GM18508 (cell line): ENCODE measurements at regions not wholly inside any gene's neighbourhood (a gene's known extent, or its start where the extent isn't known, plus 50 kb on each side); places are given as distances from the start of the nearest gene placed in this dataset.

Source experiments
- ATAC-seq: cut with Tn5 transposase; IDR thresholded peaks from one replicate; pipeline ENCODE4 v1.9.1; 2021; ENCODE audit warnings: moderate number of reproducible peaks; ENCODE audit not compliant: insufficient read depth, unreplicated experiment

DNA sequence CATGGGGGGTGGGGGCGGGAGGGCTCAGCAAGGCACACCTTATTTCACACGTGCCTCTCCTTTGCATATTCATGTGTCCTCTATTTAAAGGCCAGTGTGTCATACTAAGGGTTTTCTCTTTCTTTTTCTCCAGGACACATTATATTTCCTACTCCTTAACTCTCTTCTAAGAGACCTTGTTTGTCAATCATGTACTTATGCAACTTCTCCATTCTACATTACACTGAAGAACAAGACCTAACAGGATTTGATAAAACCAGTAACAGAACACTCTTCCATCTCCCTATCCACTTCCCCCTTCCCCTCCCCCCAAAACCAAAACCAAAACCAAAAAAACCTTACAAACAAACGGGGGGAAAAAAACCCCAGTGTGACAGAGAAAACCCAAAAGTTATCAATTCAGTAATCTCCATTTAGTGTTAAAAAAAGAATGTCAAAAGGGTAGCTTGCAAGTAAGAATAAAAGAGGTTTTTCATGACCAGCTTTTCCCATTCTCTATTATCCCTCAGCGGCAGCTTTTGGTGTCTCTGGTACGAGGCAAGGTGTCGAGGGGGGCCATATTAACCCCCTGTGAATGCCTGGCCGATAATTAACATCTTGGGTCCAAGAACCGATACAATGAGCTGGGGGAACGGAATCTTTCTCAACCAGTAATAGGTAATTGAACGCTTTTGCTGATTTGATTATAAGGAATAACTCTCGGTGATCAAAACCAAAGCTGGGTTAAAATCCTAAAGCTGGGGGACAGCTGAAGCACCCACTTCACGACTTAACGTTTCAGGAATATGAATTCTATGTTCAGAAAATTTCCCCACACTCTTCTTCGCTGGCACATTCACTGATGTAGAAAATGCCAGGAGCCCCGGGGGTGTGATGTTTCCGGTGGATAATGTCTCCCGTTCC is 191.0 kb upstream of the TCF4 start:
- no peak for ATAC-seq

DNA sequence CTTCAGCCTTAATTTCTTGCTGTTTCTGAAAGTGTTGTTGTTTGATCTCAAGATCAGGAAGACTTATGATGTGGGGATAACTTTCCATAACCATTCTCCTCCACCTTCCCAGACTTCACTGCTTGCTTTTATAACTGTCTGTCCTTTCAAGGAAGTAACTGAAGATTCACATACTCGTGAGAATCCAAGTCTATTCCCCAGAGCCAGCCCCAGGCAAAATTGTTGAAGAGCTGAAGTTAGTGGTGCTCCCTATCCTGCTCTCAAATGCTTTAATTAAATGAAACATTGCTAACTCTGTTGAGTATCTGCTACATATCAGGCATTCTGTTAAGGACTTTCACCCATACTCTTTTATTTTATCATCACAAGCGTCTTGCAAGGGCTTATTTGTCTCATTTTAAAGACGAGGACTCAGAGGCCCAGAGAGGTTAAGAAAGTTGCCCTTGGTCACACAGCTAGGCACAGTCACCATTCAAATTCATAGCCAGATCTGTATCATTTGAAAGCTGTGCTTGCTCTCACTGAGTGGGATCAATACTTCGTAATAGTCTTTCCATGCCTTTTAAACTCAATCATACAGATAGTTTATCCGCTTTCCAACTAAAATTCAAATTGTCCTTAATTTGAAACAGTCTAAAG is 189.8 kb upstream of the TCF4 start:
- no peak for ATAC-seq

- no peak for ATAC-seq
Observed at GRCh38 chr18:55775972-55776371, 188.0 kb upstream of the TCF4 start.

DNA sequence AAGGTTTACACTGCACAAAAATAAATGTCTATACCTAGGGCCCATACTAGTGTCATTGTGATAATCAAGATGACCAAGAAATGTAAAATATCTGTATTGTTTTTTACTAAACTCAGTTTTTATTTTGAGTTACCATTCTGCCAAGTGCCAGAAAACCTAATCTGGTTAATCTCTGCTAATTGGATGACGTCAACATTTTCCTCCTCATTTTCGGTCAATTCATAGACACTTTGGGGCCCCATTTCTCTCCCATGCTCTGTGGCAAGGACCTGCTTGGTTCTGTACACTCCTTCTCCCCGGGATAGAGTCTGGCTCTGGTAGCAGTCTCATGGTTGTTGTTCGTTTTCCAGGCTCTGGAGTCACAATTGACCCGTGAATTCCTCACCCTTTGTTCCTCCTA is 186.5 kb upstream of the TCF4 start:
- no peak for ATAC-seq

DNA sequence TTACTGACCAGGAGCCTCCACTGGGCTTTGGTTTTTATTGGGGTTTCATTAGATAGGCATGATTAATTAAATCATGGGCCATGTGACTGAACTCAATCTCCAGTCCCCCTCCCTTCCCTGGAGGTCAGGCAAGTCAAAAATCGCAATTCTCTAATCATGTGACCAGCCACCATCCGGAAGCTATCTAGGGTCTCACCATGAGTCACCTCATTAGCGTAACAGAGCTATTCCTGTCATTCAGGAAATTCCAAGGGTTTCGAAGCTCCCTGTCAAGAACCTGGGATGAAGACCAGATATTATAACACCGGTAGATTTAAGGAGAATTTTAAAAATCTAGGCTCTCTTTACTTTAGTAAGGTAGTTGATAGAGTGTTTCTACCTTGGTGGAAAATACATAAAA is 180.3 kb upstream of the TCF4 start:
- no peak for ATAC-seq

DNA sequence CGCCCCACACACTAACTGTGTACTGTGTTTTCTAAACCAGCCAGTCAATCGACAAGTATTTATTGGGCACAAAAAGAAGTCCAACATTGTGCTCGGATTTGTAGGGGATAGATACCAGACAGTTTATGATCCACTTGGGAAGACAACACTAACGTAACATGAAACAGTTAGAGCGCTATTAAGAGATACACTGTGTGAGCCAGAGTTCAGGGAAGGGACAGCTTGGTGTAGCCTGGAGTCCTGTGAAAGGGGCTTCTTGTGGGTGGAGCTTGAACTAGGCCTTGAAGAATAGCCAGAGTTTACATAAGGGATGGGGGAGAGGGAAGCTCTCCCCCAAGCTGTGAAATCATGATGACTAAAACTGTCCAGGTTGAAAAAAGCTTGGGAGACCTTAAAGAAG is 176.4 kb upstream of the TCF4 start:
- ATAC-seq, result no peak

- ATAC-seq, result no peak
Observed at GRCh38 chr18:55763805-55764204, 175.8 kb upstream of the TCF4 start.

GRCh38 chr18:55763298-55763697 is 175.3 kb upstream of the TCF4 start:
- ATAC-seq, result no peak

- ATAC-seq, result no peak
Observed at GRCh38 chr18:55762424-55762823, 174.4 kb upstream of the TCF4 start.

GRCh38 chr18:55753643-55754263 is 165.8 kb upstream of the TCF4 start:
- no peak for ATAC-seq

GRCh38 chr18:55751476-55751875 is 163.5 kb upstream of the TCF4 start:
- ATAC-seq, result no peak

GRCh38 chr18:55748227-55748738 is 160.3 kb upstream of the TCF4 start:
- no peak for ATAC-seq

GRCh38 chr18:55744206-55744605 is 156.2 kb upstream of the TCF4 start:
- ATAC-seq, result no peak

GRCh38 chr18:55743736-55744135 is 155.7 kb upstream of the TCF4 start:
- no peak for ATAC-seq

GRCh38 chr18:55743133-55743532 is 155.1 kb upstream of the TCF4 start:
- no peak for ATAC-seq

DNA sequence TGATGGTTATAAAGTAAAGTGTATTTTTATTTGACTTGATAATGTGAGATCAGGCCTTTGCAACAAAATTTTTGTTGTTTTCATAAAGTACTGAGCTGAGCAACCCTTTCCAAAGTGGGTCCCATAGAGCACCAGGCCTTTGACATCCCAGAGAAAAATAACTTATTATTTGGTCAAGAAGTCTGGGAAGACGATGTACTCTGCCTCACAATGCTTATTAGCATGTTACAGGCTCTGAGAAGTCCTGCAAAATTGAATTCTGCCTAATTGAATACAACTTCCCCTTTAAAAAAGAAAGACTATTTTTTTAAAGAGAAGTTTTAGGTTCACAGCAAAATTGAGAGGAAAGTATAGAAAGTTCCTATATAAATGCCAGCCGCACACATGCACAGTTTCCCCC is 151.5 kb upstream of the TCF4 start:
- ATAC-seq, result no peak

- ATAC-seq, result no peak
Observed at GRCh38 chr18:55738483-55739114, 150.6 kb upstream of the TCF4 start.

- no peak for ATAC-seq
Observed at GRCh38 chr18:55737781-55738468, 149.9 kb upstream of the TCF4 start.

GRCh38 chr18:55737266-55737665 is 149.3 kb upstream of the TCF4 start:
- no peak for ATAC-seq

DNA sequence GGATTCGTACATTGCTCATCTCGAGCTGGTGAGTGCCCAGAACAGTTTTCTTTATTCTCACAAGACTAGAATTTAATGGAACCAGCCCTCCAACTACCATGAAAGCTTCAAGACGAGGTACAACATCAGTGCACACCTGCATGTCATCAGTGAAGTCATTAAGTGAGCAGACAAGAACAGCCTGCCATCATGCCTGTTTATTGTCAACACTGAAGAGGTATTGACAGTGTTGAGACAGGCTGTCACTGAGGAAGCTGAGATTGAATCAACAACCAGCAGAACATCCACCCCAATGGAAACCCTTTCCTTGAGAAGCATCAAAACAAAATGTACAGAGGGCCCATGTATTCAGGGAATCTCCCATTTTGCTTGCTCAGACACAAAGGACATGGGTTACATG is 148.0 kb upstream of the TCF4 start:
- no peak for ATAC-seq
